HG03565 (cell line): ENCODE measurements at regions not wholly inside any gene's neighbourhood (a gene's known extent, or its start where the extent isn't known, plus 50 kb on each side); places are given as distances from the start of the nearest gene placed in this dataset.

Source experiments
- ATAC-seq: cut with Tn5 transposase; IDR thresholded peaks from one replicate; pipeline ENCODE4 v1.9.1; 2021; ENCODE audit warnings: mild to moderate bottlenecking, moderate library complexity; ENCODE audit not compliant: unreplicated experiment

DNA sequence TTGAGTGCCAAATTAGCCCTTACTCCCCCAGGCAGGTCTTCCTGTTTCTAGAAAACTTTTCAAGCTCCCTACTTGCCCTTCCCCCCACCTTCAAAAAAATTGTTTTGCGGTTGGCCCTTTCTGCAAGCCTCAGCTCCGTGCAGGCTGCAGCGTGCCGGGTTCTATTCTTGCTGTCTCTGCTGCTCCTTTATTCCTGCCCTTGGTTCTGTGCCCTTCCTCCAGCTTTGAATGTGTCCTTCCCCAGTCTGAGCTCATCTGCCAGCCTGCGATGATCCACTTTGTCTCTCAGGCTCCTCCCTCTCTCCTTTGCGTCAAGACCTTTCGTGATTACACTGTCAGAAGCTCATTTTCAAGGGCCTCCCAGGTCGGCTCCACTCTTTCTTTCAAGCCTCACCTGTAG, 98.6 kb downstream of the IRF2BPL start:
- no peak for ATAC-seq

DNA sequence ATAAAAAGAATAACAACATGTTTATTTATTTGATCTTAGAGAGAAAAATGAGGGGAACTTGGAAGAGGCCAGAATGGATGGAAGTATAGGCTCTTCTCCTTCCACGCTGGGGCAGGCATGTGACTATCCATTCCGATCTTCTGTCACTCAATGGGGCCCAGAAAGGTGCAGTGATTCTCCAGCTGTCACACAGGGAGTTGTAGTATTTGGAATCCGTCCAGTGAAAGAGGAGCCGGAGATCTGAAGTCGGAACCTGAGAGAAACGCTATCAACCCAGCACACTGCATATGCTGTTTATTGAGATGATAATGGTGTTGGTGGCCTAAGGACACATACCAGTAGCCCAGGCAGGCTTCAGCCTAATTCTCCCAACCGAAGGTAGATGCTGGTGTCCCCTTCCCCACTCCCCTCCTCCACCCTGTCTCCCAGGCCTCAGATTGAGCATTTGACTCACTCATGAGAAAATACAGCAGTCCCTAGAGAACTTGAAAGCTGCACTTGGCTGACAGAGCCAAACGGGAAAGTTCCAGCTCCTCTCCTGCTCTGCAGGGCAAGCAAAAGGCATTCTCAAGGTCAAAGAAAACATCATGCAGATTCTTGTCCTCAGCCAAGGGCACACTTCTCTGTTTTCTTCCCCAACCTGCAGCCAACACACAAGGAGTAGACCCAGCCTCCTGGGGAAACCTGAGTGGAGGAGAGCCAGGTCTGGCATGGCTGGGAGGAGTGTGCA, 100.4 kb downstream of the IRF2BPL start:
- ATAC-seq, result no peak

DNA sequence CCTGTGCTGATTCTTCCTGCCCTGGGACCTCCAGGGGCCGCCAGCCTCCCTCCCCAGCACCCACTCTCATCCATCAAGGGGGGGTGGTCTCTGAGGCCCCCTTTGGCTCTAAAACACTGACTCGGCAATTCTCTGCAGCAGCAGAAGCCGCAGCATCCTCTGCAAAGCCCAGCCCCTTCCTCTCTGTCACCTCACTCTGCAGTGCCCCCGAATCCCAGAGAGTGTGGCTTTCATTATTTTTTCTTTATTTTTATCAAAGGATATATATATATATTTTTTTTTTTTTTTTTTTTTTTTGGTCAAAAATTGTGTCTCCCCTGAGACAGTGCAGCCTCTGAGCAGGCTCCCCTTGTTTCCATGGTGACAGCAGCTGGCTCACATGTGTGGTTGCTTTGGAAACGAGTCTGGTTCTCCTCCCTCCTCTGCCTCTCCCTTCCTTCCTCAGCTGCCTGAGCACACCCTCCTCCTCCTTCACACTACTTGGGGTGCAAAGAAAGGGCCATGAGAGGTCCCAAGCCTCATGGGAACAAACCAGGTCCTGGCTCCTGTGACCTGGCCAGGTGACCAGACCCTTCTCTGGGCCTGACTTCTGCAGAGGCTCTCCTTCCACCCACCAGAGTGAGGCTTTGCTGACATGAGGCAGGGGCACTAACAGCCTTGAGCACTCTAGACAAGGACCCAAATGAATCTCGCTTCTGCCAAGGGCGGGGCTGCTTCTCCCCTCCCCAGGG, 100.5 kb downstream of the LRRC74A start:
- no peak for ATAC-seq

DNA sequence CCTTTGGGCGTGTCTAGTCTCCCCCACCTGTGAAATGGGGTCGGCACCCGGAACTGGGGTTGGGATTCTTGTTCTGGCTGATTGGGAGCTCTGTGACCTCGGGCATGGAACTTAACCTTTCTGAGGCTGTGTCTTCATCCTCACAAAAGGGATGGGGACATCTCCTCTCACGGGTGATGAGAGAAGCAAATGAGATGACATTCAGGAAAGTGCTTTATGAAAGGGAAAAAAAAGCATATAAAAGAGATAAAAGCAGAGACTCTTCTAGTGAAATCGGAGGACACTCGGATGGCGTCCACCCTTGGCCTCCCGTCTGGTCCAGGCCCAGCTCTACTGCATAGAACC, 98.9 kb downstream of the LRRC74A start:
- no peak for ATAC-seq

DNA sequence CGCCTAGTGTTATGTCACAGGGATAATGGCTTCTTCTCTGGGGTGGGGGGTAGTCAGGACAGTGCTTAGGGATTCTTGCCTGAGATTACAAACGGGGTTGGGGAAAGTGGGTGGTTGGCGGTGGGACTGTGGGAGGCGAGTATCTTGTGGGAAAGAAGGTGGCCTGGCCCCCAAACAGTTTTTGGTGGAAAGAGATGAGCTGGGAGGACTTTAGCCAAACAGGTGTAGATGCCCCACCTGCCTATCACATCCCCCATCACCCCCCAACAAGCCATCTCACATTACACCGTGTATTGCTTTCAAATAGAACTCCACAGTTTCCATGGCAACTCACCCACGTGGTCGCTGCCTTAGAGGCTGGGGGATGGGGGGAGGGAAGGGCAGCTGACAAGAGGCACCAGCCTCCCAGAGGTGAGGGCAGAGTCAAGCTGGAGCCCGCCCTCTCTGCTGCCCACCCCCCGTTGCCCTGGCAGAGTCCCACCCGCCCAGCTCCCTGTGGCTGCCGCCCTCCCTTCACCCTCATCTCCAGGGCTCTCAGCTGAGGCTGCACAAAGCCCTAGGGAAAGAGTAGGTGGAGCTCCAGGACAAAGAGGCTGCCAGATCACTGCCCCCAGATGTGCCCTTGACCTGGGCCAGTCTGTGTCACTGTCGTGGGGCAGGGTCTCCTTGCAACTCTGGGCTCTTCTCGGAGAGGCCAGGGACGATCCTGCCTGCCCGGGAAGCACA, 98.3 kb downstream of the LRRC74A start:
- ATAC-seq, result no peak

DNA sequence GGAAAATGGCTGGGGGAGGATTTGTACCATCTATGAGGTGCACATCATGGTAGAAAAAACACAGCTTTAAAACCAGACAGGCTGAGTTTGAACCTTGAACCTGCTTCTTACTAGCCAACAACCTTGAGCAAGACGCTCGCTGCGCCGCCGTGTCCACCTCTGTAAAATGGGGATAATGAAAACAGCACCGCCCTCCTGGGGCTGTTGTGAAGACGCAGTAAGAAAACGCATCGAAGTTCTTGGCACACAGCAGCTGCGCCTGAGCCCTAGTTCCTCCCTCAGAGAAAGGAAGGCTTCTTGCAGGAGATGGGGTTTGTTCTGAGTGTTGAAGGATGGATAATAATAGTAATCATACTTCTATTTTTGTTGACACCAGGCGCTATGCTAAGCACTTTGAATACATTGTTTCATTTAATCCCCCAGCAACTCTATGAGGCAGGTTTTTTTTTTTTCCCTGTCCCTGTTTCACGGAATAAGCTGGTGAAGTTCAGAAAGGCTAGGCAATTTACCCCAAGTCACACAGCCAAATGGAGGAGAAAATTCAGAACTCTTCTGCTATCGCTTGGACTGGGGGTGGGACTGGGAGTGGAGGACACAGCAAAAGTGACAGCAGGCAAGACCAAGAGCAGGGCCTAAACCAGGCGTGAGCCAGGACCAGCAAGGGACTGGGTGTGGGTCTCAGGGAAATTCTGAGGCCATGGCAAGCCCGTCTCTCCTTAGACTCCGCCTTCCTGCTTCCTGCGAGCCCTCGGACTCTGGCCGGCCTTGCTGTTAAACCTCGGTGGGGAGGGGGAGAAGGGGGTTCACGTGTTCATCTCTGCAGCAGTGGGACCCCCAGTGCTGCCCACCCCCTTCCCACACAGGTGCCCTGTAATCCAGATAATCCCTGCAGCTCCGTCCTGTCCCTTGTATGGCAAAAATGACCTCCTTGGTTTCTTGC, 97.5 kb downstream of the LRRC74A start:
- ATAC-seq, result no peak

DNA sequence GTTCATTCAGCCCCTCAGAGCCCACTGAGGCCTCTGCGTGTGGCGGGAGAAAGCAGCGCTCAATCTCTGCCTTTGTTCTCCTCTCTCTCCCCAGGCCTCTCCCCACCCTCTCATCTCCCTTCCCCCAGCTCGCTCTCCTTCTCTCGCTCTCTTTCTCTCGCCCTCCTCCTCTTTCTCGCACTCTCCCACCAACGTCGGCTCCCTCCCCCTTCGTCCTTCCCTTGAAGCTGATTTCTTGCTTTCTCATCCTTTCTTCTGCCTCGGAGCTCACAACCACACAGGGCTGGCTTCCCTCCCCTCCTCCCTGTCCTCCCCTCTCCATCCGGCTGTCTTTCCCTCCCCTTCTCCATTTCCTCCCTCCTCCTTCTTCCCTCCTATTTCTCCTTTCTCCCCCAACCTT, 96.4 kb downstream of the LRRC74A start:
- ATAC-seq, result no peak

DNA sequence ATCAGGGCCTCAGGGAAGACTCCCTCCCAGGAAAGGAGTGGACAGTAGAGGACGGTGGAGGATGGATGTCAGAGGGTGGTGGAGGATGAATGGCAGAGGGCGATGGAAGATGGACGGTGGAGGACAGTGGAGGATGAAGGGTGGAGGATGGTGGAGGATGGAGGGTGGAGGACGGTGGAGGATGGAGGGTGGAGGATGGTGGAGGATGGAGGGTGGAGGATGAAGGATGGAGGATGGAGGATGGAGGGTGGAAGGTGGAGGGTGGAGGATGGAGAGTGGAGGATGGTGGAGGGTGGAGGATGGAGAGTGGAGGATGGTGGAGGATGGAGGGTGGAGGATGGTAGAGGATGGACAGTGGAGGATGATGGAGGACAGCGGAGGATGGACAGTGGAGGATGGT, 95.9 kb downstream of the LRRC74A start:
- no peak for ATAC-seq

DNA sequence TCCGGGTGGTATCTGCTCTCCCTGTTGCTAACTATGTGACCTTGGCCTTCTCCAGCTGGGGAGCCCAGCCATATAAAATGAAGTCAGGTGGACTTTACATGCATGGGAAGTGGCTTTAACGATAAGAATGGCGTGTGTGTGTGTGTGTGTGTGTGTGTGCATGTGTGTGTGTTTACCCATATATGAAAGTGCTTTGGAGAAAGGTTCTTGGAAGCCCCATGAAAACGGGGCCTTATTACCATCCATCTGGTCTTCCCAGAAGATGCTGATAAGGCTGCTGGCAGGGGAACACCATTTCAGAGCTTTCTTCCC, 94.8 kb downstream of the LRRC74A start:
- no peak for ATAC-seq

DNA sequence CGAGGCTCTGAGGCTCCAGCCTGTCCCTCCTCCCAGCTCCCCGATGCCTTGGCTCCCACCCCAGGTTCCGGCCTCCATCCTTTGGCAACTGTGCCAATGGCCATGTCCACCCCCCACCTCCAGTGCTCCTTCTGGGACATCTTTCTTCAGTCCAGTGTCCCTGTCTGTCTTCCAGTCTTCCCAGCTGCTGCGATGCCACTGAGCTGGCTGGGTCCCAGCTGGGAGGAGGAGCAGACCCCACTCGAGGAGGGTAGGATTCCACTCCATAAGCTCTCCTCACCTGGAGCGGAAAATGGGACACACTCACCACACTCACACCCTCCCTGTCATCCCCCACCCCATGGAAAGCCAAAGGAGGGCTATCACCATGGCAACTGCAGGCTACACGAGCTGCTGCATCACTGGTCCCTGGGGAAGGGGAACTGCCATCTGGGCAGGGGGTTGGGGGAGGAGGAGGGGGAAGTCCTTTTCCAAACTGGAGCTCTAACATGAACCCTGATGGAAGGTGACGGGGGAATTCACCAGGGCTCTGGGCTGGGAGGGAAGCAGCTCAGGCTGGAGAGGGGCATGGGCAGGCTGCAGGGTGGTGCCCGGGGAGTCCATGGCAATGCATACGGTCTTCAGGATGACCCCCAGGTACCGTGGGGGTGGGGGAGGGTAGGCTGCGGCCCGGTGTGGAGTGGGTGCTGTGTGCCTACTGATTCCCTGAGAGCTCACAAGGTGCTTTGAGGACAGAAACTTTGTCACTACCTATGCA, 94.3 kb downstream of the LRRC74A start:
- ATAC-seq, result no peak

DNA sequence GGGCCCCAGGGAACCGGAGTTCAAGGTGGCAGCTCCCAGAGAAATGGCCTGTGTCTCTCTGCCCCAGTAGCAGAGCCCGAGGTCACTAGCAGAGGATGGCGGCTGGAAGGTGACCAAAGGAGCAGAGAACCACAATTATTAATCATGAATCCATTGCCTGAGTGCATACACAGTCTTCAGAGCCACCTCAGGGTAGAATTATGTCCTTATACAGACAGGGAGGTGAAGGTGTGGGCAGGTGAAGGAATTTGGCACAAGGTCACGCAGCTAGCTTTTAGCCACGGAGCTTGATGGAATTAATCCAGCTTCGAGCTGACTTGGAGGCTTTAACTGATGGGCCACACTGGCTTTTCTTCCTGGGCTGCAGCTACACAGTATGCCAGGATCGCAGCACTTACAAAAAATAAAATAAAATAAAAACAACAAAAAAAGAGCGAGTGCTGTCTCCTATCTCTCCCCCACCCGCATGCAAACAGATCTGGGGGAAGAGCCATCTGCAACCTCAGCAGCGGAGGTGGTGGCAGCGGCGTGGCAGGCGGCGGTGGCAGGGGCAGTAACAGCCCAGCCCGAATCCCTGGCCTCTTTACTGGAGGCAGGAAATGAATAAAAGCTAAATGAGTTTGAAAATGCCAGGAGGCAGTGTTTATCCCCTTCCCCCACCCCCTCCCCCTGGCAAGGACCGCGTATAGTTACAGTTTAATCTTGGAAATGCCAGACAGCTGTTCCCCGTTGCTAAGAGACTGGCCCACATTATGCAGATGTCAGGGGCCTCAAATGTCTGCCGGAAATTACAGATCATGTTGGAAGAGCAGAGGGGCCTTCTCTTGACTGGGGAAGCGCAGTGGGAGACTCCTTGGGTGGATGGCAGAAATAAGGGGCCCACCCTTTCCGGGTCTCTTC, 93.5 kb downstream of the LRRC74A start:
- no peak for ATAC-seq
